OCI-LY1 (cell line): ENCODE measurements at regions not wholly inside any gene's neighbourhood (a gene's known extent, or its start where the extent isn't known, plus 50 kb on each side); places are given as distances from the start of the nearest gene placed in this dataset.

Experiments
- EZH2 ChIP-seq: fragments of 200-600 bp; sonication (generic), shearing (Covaris generic); IDR thresholded peaks from 2 replicates; pipeline ENCODE4 v1.8.0; 2017; ENCODE audit warnings: borderline replicate concordance, mixed run types, mild to moderate bottlenecking, antibody characterized with exemption, low read length, moderate library complexity, mixed read lengths
- TF ChIP-seq, protein P1 (sequence below): fragments of 200-600 bp; sonication (generic), shearing (Covaris generic); IDR thresholded peaks from 2 replicates; pipeline ENCODE4 v1.5.1; 2017; ENCODE audit warnings: mild to moderate bottlenecking, antibody characterized with exemption, low read length, moderate library complexity, mixed read lengths

DNA sequence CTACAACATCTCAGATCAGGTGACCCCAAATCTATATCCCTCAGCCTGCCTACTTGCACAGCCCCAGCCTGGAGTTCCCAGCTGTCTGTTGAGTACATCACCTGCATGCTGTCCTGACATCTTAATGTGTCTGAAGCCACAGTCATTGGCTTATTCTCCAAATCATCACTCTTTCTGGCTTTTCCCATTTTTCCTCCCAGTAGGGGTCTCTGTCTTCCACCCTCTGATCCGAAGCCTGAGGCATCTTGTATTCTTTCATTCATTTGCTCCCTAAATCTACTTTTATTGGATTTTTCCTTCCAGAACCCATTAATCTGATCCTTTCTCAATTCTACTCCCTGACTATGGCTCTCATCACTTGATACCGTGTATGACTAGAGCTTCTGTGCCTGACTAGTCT, 332.9 kb upstream of the DCC start:
- TF ChIP-seq, protein P1, sequence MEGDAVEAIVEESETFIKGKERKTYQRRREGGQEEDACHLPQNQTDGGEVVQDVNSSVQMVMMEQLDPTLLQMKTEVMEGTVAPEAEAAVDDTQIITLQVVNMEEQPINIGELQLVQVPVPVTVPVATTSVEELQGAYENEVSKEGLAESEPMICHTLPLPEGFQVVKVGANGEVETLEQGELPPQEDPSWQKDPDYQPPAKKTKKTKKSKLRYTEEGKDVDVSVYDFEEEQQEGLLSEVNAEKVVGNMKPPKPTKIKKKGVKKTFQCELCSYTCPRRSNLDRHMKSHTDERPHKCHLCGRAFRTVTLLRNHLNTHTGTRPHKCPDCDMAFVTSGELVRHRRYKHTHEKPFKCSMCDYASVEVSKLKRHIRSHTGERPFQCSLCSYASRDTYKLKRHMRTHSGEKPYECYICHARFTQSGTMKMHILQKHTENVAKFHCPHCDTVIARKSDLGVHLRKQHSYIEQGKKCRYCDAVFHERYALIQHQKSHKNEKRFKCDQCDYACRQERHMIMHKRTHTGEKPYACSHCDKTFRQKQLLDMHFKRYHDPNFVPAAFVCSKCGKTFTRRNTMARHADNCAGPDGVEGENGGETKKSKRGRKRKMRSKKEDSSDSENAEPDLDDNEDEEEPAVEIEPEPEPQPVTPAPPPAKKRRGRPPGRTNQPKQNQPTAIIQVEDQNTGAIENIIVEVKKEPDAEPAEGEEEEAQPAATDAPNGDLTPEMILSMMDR: no peak
- no peak for TF ChIP-seq EZH2
